GM21367 (cell line): ENCODE measurements at regions not wholly inside any gene's neighbourhood (a gene's known extent, or its start where the extent isn't known, plus 50 kb on each side); places are given as distances from the start of the nearest gene placed in this dataset.

Experiments
- ATAC-seq: cut with Tn5 transposase; IDR thresholded peaks from one replicate; pipeline ENCODE4 v1.9.1; 2021; ENCODE audit not compliant: unreplicated experiment

DNA sequence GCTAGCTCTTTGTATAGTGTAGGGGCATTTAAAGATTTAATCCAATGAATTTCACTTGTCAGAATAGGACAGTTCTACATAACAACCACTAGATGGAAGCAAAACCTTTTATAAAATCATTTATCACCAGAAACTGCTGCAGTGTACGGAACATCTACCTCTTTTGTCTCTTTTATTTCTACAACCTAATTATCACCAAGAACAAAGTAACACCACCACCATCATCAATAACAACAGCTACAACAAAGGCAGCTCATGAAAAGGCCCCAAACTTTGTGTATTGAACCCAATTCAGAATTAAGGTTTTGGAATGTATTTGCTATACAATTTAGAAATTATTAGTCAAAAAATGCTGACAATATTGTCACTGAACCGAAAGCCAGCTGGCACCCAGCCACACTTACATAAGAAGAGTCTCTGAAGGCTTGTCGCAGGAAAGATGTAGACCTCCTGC, 260.9 kb upstream of the RPS6KA3 start:
- peak; percentile 68 for ATAC-seq

DNA sequence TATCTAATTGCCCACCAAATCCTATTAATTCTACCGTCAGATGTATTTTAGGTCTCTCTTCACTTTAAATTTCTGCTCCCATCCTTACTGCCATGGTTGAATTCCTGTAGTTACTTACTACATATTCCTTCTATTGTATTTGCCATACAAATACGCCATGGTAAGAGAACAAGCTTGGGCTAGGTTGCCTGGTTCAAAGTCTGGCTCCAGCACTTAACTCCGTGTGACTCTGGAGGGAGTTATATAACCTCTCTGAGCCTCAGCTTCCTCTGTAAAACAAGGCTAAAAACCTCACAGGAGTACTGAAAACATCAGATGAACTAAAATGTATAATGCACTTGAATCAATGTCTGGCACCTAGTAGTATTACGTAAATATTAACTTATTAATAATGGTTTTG, 260.3 kb upstream of the RPS6KA3 start:
- ATAC-seq, result no peak

GRCh38 chrX:20523626-20524312, 257.1 kb upstream of the RPS6KA3 start:
- ATAC-seq, result no peak

GRCh38 chrX:20522420-20522819, 255.7 kb upstream of the RPS6KA3 start:
- ATAC-seq, result no peak

GRCh38 chrX:20521222-20521621, 254.5 kb upstream of the RPS6KA3 start:
- ATAC-seq, result no peak

DNA sequence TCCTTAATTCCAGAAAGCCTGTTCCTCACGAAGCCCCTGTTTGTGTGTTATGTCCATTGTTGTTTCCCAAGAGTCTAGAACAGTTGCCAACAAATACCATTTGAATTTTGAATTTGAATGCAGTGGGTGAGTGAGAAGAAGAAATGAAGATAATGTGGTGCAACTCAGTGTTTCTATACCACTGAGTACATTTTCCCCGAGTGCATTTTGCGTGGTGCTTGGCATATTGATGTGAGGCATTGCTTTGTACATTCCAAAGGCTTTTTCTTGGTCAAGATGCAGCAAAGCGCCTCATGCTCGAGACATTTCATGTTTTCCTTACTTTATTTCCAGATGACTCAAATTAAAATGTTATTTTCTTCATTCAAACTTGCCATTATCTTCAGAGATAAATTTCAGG, 253.1 kb upstream of the RPS6KA3 start:
- no peak for ATAC-seq

GRCh38 chrX:20519146-20519545, 252.4 kb upstream of the RPS6KA3 start:
- no peak for ATAC-seq

- no peak for ATAC-seq
Measured at GRCh38 chrX:20517565-20517964, 250.9 kb upstream of the RPS6KA3 start.

GRCh38 chrX:20515841-20516461, 249.2 kb upstream of the RPS6KA3 start:
- ATAC-seq, result peak; percentile 99

- ATAC-seq, result no peak
Measured at GRCh38 chrX:20514358-20514757, 247.6 kb upstream of the RPS6KA3 start.

- no peak for ATAC-seq
Measured at GRCh38 chrX:20513185-20513584, 246.5 kb upstream of the RPS6KA3 start.

DNA sequence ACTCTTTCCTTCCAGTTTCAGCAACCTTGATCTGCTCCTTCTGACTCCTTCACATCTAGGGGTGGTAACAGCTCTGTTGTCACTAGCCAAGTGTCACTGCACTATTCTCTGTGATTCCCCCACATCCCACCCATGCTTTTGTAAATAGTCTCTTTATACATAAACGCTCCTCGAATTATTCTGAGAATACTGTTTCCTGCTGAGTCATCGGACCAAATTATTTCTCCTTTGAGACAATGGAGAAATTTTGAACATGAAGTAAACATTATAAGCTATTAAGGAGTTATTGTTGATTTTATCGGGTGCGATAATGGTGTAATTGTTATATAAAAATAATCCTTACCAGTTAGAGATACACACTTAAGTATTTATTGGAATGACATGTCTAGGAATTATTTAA, 245.1 kb upstream of the RPS6KA3 start:
- ATAC-seq, result no peak

- no peak for ATAC-seq
Measured at GRCh38 chrX:20507901-20508620, 241.4 kb upstream of the RPS6KA3 start.

DNA sequence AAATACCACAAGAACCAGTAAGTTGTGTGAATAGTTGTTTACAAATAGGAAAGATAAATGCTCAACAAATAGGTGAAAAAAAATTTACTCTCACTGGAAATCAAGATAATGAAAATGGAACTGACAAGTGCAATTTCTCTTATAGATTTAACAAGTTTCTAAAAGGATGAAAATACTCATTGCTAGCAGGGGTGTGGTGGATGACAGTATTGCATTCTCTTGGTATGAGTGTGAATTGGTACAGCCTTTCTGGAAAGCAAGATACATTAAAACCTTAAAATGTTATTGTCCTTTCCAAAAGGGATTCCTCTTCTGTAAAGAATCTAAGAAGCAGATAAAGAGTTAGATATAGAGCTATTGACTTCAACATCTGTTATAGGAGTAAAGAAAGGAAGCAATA, 240.0 kb upstream of the RPS6KA3 start:
- no peak for ATAC-seq

DNA sequence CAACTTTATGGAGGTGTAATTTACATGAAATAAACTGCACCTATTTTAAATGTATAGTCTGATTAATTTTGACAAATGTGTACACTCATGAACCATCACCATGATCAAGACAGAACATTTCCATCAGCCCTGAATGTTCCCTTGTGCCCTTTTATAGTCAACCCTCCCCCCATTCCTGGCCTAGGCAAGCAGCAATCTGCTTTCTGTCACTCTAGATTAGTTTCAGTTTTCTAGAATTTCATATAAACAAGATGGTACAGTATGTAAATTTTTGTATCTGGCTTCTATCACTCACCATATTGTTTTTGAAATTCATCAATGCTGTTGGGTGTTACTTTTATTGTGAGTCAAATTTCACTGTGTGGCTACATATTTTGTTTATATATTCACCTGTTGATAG, 234.2 kb upstream of the RPS6KA3 start:
- ATAC-seq, result no peak

DNA sequence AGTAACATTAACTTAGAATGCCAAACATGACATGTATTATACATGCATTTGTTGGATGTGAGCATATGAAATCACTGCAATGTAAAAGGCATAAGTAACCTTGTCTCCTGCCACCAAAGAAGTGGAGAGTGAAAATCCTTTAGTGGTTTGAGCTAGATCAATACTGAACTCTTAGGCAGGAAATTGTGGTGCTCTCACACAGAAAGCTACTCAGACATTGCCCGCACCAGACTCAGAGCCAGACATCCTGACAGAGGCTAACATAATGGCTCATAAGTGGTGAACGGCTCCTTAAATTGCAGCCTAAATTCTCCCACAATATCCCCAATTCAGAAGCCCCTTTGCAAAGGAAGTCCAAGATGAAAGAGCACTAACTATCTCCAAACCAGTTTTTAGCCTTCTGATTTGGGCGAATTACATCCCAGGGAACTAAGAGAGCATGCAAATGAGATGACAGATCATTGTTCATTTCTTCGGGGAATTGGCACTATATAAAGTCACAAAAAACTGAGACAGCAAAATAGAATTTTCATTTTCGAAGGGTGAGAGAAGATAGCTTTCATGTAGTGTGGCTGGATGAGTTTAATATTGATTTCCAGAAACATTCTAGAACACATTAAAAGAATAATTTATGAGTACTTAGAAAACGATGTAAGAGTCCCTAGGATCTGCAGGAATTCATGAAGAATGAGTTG, 233.6 kb upstream of the RPS6KA3 start:
- ATAC-seq, result peak; percentile 70

- peak; percentile 17 for ATAC-seq
Measured at GRCh38 chrX:20499763-20500162, 233.1 kb upstream of the RPS6KA3 start.

DNA sequence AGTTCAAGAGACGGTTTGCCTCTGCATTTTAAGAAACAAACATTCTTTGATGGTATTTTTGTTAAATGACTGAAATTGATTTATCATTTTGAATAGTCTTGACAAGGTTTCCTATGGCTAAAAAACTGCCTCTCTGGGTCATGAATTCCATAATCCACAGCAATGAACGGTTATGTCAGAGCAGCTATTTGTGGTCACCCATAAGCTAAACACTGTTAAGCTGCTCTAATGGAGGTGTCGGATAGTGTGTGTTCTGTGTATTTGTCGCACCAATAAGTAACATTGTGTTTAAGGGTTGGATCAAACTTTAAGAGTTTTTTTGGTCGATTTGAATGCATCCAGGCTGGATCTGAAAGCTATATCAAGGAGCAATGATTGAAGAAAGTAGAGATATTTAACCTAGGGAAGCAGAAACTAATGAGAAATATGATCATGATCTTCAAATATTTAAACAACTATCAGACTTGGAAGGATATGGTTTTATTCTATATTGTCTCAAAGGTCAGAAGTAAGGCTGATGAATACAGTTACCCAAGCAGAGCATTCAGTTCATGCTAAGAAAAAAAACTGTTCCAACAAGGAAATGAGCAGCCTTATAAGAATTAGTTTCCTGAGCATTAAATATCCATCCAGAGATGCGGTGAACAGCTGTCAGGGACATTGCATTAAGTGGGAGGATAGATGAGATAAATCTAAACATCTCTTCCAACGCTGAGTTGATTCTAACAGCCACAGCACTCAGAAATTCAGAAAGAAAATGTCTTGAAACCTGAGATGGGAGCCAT, 232.3 kb upstream of the RPS6KA3 start:
- ATAC-seq, result no peak

GRCh38 chrX:20495575-20495974, 228.9 kb upstream of the RPS6KA3 start:
- no peak for ATAC-seq

GRCh38 chrX:20488473-20488872, 221.8 kb upstream of the RPS6KA3 start:
- ATAC-seq, result no peak

GRCh38 chrX:20487227-20487626, 220.5 kb upstream of the RPS6KA3 start:
- ATAC-seq, result no peak
